ENCODE measurements at regions not wholly inside any gene's neighbourhood (a gene's known extent, or its start where the extent isn't known, plus 50 kb on each side); places are given as distances from the start of the nearest gene placed in this dataset.

DNA sequence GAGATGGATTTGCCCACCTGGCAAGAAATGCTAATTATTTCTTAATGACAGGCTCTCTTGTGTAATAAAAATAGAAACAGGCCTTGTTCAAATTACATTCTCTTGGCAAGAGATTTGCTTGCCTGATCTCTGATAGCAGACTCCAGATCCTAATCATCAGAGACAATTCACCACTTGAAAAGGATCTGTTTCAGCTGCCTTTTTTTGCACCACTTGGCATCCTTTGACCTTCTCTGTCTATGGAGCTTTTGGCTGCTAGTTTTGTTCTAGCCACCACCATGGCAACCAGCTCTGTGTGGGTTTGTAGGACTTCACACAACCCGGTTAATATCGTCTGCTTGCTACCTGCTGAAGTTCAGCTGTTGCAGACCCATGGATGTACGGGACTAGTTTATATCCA is 241.1 kb upstream of the TLL1 start:
- peaks cover 13% of the 10 kb centered on the region for H3K9me3 ChIP-seq (ENCODE audit: control insufficient read depth, low read depth, low read length)
- H2AFZ ChIP-seq (ENCODE audit: control insufficient read depth, low read length), result peak overlapping the region; percentile 54
- H3K4me1 ChIP-seq (ENCODE audit: control insufficient read depth, extremely low read depth, insufficient read depth, low read length), result peaks cover 17% of the 10 kb centered on the region
- H3K79me2 ChIP-seq (ENCODE audit: control insufficient read depth, insufficient read depth, low read length), result no peaks in the 10 kb centered on the region
- TF ChIP-seq, protein P1, sequence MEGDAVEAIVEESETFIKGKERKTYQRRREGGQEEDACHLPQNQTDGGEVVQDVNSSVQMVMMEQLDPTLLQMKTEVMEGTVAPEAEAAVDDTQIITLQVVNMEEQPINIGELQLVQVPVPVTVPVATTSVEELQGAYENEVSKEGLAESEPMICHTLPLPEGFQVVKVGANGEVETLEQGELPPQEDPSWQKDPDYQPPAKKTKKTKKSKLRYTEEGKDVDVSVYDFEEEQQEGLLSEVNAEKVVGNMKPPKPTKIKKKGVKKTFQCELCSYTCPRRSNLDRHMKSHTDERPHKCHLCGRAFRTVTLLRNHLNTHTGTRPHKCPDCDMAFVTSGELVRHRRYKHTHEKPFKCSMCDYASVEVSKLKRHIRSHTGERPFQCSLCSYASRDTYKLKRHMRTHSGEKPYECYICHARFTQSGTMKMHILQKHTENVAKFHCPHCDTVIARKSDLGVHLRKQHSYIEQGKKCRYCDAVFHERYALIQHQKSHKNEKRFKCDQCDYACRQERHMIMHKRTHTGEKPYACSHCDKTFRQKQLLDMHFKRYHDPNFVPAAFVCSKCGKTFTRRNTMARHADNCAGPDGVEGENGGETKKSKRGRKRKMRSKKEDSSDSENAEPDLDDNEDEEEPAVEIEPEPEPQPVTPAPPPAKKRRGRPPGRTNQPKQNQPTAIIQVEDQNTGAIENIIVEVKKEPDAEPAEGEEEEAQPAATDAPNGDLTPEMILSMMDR (optimal IDR thresholded peaks at IDR 0.05 in 1 of 3, IDR thresholded peaks at IDR 0.05 in 1 of 3, conservative IDR thresholded peaks at IDR 0.05 in 1 of 3; ENCODE audit: extremely low read depth in 1 of 3, insufficient read depth in 2 of 3, low read length in 3 of 3), result no peak
- no peak for TF ChIP-seq EZH2 (IDR thresholded peaks at IDR 0.05; ENCODE audit: low read length)
- H3K9ac ChIP-seq (ENCODE audit: control insufficient read depth, extremely low read depth, insufficient read depth, low read length), result no peak overlapping the region
- DNase-seq (ENCODE audit: low read depth, low spot score) (no peak), FAIRE-seq (peak; percentile 46)
- no peaks in the 10 kb centered on the region for H3K27me3 ChIP-seq (ENCODE audit: control insufficient read depth, extremely low read depth, insufficient read depth, low read length)
- H4K20me1 ChIP-seq (ENCODE audit: control insufficient read depth, extremely low read depth, insufficient read depth, low read length), result no peaks in the 10 kb centered on the region
- H3K27ac ChIP-seq (ENCODE audit: control insufficient read depth, insufficient read depth, low read length), result peak overlapping the region; percentile 43
- peak overlapping the region; percentile 52 for H3K4me2 ChIP-seq (ENCODE audit: control insufficient read depth, extremely low read depth, insufficient read depth, low read depth, low read length)
- dilution Hi-C loops (cut with MboI; ENCODE audit: extremely low pct_ligation_motif_present, low sequenced_read_pairs), result no loop called here
- H3K4me3 ChIP-seq (ENCODE audit: control insufficient read depth in 2 of 3, extremely low read depth in 1 of 3, insufficient read depth in 2 of 3, low read depth in 1 of 3, low read length in 3 of 3), result no peak overlapping the region
- no peaks in the 10 kb centered on the region for H3K9me1 ChIP-seq (ENCODE audit: control insufficient read depth, extremely low read depth, insufficient read depth, low read length)
- H3K36me3 ChIP-seq (ENCODE audit: control insufficient read depth in 2 of 2, extremely low read depth in 1 of 2, insufficient read depth in 2 of 2, low read length in 2 of 2), result no peaks in the 10 kb centered on the region

GRCh38 chr4:165634766-165635165 is 238.3 kb upstream of the TLL1 start:
- dilution Hi-C loops (cut with MboI; ENCODE audit: extremely low pct_ligation_motif_present, low sequenced_read_pairs), result no loop called here
- no peak overlapping the region for H3K27ac ChIP-seq (ENCODE audit: control insufficient read depth, insufficient read depth, low read length)
- no peak overlapping the region for H3K4me2 ChIP-seq (ENCODE audit: control insufficient read depth, extremely low read depth, insufficient read depth, low read depth, low read length)
- peaks cover 17% of the 10 kb centered on the region for H3K4me1 ChIP-seq (ENCODE audit: control insufficient read depth, extremely low read depth, insufficient read depth, low read length)
- DNase-seq (ENCODE audit: low read depth, low spot score), result no peak
- H2AFZ ChIP-seq (ENCODE audit: control insufficient read depth, low read length), result peak overlapping the region; percentile 26
- no peak overlapping the region for H3K9ac ChIP-seq (ENCODE audit: control insufficient read depth, extremely low read depth, insufficient read depth, low read length)
- no peaks in the 10 kb centered on the region for H3K79me2 ChIP-seq (ENCODE audit: control insufficient read depth, insufficient read depth, low read length)
- H3K27me3 ChIP-seq (ENCODE audit: control insufficient read depth, extremely low read depth, insufficient read depth, low read length), result no peaks in the 10 kb centered on the region
- H3K9me3 ChIP-seq (ENCODE audit: control insufficient read depth, low read depth, low read length), result peaks cover 13% of the 10 kb centered on the region
- no peaks in the 10 kb centered on the region for H3K36me3 ChIP-seq (ENCODE audit: control insufficient read depth in 2 of 2, extremely low read depth in 1 of 2, insufficient read depth in 2 of 2, low read length in 2 of 2)
- peak; percentile 26 for FAIRE-seq
- no peak overlapping the region for H3K4me3 ChIP-seq (ENCODE audit: control insufficient read depth in 2 of 3, extremely low read depth in 1 of 3, insufficient read depth in 2 of 3, low read depth in 1 of 3, low read length in 3 of 3)
- H3K9me1 ChIP-seq (ENCODE audit: control insufficient read depth, extremely low read depth, insufficient read depth, low read length), result no peaks in the 10 kb centered on the region
- TF ChIP-seq, protein P1 (optimal IDR thresholded peaks at IDR 0.05 in 1 of 3, IDR thresholded peaks at IDR 0.05 in 1 of 3, conservative IDR thresholded peaks at IDR 0.05 in 1 of 3; ENCODE audit: extremely low read depth in 1 of 3, insufficient read depth in 2 of 3, low read length in 3 of 3), result no peak
- H4K20me1 ChIP-seq (ENCODE audit: control insufficient read depth, extremely low read depth, insufficient read depth, low read length), result no peaks in the 10 kb centered on the region
